TTC549 (cell line): ENCODE measurements at regions not wholly inside any gene's neighbourhood (a gene's known extent, or its start where the extent isn't known, plus 50 kb on each side); places are given as distances from the start of the nearest gene placed in this dataset.

Experiments used
- FAIRE-seq: peaks from 2 replicates; lab custom pipeline; 2012; peaks lifted over from hg19 to GRCh38; lab: Jason Lieb, UNC

DNA sequence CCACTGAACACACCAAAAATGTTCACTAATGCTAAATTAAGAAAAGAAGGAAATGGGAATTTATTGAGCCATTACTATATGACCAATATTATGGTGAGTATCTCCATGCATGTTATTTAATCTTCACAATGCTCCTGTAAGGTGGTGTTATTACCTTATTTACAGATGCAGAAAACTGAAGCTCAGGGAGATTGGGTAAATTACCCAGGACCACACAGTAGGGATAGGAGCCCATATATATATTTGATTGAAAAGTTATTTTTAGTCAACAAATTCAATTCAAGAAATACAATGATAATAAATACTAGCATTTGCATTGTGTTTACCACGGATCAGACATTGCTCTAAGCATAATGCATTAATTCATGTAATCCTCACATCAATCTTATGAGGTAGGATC, 202.2 kb upstream of the FBXO11 start:
- FAIRE-seq = no peak

DNA sequence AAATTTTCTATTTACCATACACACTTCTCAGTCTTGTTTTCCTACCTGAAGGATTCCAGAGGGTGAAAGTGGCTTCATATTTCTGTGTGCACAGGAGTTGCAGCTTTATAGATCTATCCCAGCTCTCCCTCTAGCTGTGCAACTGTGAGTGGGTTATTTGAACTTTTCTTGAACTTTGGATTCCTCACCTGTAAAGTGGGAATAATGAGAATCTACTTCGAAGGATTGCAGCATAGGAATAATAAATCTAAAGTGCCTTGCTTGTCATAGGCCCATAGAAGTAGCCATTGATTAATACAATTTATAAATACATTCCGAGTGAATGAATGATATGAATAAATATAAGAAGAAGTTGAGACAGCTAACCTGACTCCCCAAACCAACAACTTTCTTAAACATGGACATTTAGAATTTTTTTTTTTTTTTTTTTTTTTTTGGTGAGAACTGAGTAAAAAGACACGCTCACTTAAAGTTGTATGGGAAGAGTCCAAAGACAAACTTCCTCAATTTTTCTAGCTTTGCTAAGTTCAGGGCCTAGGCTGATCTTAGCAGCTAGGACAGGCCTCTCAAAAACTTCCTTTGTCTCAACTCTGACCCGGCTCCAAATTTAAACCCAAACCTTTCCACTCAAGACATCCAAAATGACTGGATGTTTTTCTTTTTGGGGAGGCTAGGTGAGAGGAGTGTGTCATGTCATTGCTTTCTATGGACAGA, 203.3 kb upstream of the FBXO11 start:
- no peak for FAIRE-seq

DNA sequence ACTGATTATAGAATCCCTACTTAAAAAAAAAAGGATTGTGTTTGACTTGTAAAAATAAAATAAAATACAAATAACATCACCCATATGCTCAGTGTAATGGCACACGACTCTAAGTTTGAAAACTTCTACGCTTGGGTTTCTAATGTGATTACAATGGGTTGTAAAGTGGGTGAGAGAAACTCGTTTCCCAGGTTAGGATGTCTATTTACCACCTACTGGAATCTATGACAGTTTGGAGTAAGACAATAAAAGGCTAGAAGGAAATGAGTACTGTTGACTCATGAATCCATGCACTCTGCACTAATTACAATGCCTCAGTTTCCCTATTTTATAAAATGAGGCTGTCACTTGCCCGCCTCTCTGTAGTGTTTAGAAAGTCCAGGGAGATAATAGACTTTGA, 204.0 kb upstream of the FOXN2 start:
- FAIRE-seq = no peak

DNA sequence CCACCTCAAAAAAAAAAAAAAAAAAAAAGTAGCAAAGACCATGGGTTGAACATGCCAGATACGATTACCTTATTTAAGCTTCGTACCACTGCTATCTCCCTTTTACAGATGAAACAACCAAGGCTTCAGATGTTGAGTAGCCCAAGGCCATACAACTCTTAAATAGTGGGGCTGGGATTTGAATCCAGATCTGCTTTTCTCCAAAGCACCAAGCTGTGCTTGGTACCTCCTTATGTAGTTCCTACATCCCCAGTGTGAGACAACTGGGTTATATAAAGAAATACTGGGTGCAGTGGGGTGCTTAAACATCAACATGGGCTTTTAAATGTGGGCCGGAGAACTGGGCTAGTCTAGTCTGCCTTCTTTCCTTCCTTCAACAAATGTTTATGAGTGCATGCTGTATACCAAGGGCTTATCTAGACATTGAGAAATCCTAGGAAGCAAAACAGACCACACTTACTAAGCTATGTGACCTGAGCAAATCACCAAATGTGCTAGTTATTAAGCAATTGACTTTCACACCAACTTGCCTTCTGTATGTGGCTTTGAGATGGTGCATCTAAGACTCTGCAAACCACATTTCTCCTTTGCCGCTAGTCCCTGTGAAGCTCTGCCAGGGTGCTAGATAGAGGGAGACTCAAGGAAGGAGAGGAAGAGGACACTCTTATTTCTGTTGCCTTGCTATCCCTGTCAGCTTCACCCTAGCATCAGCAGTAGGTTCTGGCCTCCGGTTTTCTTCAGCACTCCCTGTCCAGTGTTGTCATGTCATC, 201.4 kb upstream of the FOXN2 start:
- no peak for FAIRE-seq

DNA sequence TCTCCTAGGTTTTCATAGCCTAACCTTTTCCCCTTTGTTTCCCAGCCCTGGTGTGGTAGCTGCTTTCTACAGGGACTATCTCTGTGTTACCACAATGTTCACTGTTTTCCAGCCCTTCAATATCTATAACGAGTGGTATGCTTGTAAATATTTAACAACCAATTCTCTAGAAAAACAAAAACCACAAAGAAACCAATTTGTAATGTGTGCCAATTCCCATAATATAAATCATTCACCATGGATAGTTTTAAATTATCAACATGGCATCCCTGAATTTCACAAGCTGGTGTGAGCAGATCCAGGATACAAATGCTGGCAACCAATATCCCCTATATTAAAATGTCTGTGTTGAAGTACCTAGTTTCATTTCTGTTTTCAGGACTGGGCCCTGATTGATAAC, 200.7 kb upstream of the FOXN2 start:
- FAIRE-seq = no peak

DNA sequence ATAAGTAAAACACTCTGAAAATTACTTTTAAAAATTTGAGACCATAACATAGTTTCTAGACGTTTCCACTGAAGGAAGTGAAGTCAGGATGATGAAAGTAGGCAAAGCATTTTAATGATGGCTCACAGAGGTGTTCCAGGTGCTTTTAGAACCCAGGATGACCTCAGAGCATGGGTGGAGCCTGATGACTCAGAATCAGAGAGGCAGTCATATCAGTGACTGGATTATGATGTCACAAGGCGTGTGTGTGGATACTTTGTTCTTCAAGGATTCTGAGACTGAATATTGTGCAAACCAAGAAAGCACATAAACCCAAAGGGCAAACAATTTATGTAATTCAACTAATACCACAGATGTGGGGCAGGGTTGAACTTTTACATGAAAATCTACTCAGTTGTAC, 200.2 kb upstream of the FOXN2 start:
- FAIRE-seq = no peak

DNA sequence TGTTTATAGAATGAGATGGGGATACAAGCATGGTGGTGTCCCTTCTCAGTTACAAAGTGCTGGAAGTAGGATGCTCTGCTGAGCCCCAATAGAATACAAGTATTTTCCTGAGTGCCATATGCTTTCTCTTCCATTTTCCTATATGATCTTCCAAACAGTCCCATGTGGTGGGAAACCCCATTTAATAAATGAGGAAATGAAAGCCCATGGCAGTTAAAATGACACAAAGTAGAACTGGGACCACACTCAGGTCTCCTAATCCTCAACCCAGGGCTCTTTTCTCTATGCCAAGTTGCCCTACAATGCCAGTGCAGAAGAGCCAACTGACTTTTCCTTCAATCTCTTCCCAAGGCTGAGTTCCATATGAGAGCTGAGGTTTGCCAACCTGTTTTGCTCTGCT, 198.0 kb upstream of the FOXN2 start:
- FAIRE-seq = no peak

DNA sequence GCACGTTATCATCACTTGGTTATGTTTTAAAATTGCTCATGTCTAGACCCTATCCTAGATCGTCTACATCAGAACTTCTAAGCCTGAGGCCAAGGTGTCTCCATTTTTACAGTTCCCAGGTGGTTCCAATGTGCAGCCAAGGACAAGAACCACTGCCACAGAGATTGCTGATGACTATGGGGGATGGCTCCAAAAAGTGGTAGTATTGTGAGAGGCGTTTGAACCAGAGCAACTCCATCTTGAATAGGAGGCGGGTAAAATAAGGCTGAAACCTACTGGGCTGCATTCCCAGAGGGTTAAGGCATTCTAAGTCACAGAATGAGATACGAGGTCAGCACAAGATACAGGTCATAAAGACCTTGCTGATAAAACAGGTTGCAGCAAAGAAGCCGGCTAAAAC, 195.6 kb upstream of the FOXN2 start:
- FAIRE-seq = no peak

DNA sequence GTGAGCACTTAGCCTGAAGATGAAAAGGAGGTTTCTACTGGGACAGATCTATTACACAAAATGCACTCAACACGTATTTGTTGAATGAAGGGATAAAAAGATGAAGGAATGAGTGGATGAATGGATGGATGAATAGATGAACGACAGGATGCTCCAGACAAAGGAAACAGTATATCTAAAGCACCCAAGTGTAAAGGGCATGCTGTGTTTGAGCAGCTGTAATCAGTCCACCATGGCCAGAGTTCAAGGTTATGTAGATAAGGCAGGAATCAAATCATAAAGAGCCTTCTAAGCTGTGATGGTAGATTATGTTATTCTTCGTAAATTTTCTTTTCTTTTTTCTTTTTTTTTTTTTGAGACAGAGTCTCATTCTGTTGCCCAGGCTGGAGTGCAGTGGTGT, 194.4 kb upstream of the FOXN2 start:
- no peak for FAIRE-seq

DNA sequence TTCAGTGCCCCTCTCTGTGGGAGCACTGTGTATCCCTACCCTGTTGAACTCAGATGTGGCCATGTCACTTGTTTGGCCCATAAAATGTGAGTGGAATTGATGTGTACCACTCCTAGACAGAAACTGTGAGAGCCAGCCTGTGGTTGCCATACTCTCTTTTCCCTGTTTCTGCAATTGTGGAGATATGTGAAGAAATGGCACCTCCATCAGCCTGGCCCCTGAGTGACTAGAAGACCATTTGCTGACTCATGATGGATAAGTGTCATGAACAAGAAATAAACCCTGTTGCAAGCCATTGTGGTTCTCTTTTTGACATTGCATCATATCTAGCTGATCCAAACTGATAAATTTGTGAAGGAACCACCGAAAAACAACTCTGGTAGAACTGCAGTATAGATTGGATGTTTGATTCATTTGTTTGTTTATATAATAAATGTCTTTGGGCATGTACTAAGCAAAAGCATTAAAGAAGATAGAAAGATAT, 193.7 kb upstream of the FOXN2 start:
- FAIRE-seq = no peak

DNA sequence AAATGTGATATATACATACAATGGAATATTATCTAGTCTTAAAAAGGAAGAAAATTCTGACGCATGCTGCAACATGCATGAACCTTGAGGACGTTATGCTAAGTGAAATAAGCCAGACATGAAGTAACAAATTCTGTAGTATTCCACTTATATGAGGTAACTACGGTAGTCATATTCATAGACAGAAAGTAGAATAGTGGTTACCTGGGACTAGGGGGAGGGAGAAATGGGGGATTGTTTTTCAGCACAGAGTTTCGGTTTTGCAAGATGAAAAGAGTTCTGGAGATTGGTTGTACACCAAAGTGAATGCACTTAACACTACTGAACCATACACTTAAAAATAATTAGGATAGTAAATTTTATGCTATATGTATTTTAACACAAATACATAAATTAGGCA, 192.3 kb upstream of the FOXN2 start:
- no peak for FAIRE-seq

DNA sequence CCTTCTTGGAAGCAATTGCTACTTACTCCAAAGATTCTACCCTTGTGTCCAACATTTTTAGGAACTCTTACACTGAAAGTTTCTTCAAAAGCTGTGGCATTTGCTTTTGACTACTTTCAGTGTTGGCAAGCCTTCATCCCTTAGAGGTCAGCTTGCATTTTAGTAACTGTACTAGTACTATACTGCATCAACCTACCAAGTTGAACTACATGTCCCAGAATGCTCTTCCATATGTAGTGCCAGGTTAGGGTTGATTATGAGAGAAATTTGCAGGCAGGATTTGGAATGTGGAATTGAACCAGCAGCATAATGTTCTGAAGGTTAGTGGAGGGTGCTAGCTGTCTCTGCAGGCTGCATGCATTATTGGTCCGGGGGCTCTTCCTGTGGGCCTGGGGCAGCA, 189.9 kb upstream of the FOXN2 start:
- no peak for FAIRE-seq

DNA sequence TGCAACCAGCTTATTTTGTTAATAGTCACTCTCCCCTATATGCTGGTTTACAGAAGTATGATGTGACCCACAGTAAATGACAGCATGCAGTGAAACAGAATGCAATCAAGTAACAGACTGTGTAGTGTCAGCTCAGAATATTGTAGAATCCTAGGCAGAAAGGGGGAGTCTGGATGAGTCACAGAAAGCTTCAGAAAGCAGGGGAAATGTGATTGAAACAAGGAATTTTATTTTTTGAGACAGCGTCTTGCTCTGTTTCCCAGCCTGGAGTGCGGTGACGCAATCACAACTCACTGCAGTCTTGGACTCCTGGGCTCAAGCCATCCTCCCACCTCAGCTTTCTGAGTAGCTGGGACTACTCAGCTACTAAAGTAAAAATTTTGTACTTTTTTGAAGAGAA, 188.3 kb upstream of the FOXN2 start:
- FAIRE-seq = no peak

DNA sequence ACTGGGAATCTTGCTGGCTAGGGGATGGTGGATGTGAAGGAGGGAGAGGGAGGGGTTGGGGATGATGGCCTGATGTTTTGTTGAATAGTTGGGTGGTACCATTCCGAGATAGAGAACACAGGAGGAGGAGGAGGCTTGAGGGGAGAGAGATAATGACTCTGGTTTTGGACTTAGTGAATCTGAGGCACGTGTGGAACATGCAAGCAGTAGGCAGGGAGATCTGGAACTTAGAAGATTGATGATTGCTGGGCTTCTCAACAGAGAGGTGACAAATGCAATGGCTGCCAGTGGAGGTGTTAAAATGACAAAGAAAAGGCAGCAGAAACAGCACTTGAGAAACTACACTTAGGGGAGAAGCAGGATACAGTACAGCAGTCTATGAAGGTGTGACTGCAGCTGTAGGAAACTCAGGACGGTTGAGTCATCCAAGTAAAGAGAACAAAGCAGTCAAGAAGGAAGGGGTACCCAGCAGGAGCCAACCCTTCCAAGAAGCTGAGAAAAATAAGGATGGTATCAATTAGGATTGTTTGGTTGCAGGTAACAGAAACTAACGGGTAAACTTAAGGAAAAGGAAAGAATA, 186.8 kb upstream of the FOXN2 start:
- no peak for FAIRE-seq

DNA sequence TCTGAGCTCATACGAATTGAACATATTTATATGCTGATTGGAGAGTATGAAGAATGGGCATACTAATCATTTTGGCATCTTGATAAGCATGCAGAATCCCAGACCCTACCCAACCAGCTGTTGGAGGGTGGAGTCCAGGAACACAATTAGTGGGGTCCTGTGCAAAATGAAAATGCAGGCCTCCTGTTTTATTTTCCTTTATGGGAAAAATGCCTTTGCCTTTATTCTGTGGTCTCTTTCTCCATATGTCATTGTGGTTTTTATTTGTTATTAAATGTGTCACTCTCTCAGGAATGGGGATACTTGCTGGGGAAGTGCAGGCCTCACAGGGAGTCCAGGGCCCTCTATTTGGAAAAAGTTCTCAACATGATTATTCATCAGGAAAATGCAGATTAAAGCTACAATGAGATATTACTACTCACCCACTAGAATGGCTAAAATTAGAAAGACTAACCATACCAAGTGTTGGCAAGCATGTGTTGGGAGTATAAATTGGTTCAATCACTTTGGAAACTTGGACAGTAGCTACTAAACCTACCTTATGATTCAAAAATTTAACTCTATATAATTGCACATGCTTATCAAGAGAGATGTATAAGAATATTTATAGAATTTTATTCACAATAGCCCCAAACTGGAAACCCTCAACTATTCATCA, 185.1 kb upstream of the FOXN2 start:
- no peak for FAIRE-seq

DNA sequence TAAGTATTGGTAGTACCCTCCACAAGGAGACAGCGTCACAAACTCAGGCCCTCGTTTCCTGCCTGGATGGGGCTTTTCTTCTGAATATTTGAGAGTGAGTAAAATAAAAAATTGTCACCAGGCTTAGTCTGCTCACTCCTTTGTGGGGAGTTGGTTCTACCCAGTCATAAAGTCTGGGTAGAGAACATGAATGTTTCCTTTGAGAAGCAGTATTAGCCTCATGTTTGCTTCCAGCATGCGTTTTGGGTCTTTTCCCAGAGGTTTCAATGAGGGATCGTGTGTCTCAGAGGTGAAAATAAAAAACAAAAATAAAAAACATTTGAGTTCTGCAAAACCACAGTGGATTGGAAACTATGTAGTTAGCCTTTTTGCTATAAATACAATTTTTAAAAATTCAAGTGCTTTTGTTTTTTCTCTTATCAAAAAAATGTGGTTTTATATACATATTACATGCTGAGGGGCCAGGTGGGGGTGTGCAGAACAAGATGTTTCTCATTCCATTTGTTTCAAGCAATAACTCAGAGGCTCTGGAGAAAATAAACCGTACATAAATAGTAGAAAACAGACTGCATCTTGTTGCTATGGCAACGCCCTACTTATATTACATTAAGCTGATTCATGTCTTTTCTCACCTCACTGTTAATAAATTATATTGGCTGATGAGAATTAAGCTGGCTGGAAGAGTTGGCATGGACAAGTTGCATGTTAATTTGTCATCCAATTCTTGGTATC, 182.8 kb upstream of the FOXN2 start:
- FAIRE-seq = no peak

DNA sequence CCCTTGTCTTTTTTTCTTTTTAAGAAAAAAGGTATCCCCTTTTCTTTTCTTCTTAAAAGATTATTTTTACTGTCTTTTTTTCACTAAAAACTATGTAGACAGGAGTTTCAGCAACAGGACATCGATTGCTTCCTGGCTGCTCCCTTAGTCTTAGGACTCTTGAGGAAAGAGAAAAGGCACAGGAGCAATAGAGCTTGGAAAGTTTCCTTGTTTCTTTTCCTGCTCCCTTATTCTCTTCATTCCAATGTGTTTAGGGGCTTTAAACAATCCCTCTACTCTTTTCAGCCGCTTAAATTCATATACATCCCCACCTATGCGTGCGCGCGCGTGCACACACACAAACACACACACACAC, 182.2 kb upstream of the FOXN2 start:
- no peak for FAIRE-seq

DNA sequence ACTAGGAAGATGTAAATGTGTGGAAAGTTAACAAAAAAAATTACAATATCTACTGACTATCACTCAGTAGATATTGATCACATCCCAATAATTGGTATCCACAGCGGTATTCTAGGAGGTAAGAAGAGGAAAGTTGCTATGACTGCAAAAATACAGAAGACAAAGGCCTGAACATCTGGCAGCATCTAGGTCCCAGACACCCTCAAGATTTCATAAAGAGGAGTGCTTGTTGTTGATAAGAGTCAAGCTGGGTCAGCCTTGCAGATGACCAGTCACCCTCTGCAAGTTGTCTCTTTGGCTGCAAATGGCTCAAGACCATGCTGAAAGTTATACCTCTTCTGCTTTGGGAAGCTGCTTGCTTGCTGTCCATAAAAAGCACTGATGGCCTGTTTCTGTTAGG, 179.8 kb upstream of the FOXN2 start:
- FAIRE-seq = no peak

DNA sequence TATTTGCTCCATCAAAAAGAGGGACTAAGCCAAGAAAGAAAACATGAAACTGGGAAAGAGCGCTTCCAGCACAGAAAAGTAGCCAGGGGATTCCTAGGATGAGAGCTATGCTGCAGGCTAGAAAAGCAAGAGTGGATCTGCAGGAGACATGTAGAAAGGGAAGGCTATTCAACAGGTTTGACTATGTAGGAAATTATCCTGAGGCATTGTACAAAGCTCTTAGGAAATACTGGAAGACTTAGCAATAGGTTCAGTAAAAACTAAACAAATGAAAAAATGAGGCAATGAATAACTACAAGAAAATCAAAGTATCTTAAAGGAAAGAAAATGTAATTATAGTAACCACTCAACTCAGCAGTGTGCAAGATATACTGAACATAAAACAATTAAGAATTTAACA, 178.7 kb upstream of the FOXN2 start:
- FAIRE-seq = no peak

DNA sequence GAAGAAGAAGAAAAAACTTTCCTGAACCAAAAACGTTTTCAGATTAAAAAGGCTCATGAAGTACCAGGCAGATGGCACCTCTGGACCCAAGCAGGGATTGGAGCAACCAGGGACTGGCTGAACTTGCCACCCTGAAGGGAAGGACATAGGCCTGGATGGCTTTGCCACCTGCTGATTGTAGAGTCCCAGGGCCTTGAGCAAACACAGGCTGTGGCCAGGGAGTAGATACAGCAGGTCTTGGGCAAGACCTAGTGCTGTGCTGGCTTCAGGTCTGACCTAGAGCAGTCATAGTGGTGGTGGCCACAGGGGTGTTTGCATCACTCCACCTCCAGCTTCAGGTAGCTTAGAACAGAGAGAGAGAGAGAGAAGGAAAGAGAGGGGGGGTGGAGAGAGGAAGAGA, 176.7 kb upstream of the FOXN2 start:
- FAIRE-seq = no peak

DNA sequence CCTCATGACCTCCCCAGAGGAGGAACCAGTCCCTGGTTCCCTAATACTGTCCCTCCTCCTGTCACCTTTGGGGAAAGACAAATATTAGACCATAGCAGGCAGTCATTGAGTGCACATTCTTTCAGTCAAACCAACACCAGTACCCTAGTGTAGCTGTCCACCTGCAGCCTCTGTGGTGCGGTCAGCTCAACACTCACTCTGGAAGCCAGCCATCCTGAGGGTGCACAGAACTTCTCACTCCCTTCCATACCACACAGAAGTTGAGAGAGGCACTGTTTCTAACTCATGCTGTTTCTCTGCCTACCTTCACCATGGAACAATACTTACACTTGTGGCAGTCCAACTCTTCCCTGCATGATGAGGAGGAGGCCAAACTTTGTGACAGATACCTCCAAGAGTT, 175.6 kb upstream of the FOXN2 start:
- no peak for FAIRE-seq

DNA sequence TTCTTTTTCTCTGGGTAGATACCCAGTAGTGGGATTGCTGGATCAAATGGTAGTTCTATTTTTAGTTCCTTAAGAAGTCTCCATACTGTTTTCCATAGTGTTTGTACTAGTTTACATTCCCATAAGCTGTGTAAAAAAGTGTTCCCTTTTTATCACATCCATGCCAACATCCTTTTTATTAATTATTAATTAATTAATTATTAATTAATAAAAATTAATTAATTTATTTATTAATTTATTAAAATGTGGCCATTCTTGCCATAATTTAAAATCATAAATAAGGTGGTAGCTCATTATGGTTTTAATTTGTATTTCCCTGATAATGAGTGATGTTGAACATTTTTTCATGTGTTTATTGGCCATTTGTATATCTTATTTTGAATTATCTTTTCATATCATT, 173.9 kb upstream of the FOXN2 start:
- peak; percentile 78 for FAIRE-seq

DNA sequence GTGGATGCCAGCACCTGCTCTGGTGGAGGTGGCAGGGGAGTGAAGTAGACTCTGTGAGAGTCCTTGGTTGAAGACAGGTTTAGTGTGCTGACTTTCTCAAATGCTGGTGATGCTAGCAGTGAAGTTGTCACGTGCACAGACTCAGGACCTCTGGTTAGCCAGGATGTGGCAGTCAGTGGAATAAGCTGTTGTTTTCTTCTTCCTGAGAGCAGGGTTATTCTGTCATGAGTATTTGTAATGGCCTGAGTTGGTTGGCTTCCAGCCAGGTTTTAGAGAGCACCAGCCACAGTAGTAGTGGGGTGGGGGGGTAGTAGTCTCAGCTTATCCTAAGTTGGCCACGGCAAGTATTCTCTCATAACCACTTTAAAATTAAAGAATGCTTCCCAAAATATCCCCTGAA, 169.7 kb upstream of the FOXN2 start:
- no peak for FAIRE-seq
